ENCODE measurements at regions not wholly inside any gene's neighbourhood (a gene's known extent, or its start where the extent isn't known, plus 50 kb on each side); places are given as distances from the start of the nearest gene placed in this dataset.

- no peaks in the 10 kb centered on the region for H3K27me3 Mint-ChIP-seq (ENCODE audit: insufficient read depth, low read depth)
- no peaks in the 10 kb centered on the region for H3K79me2 ChIP-seq (ENCODE audit: low read depth)
- H3F3A ChIP-seq (ENCODE audit: low read depth): no peaks in the 10 kb centered on the region
- TF ChIP-seq EZH2 (IDR thresholded peaks at IDR 0.05): no peak
- no peak overlapping the region for H3K9ac ChIP-seq
- H3K9me3 ChIP-seq (ENCODE audit: low read depth): peaks cover 12% of the 10 kb centered on the region
- no peaks in the 10 kb centered on the region for H3K4me1 ChIP-seq
- H3K27ac Mint-ChIP-seq: no peak overlapping the region
- H4K20me1 ChIP-seq (ENCODE audit: low read depth): no peaks in the 10 kb centered on the region
- no peak for DNase-seq (ENCODE audit: low spot score)
- H3K4me3 Mint-ChIP-seq: no peak overlapping the region
- H3K4me1 Mint-ChIP-seq: no peaks in the 10 kb centered on the region
- H3K27ac ChIP-seq: no peak overlapping the region
- H3K4me2 ChIP-seq: no peak overlapping the region
- H3K36me3 Mint-ChIP-seq: no peaks in the 10 kb centered on the region
- H3K9me3 Mint-ChIP-seq: peaks cover 4% of the 10 kb centered on the region
- no peak overlapping the region for H2AFZ ChIP-seq (replicated peaks)
- no peaks in the 10 kb centered on the region for H3K27me3 ChIP-seq
- no peaks in the 10 kb centered on the region for H3K36me3 ChIP-seq
- H3K4me3 ChIP-seq: no peak overlapping the region
Measured at GRCh38 chrX:117053260-117053659, 590.5 kb upstream of the CT83 start.

GRCh38 chrX:117038918-117039440, 576.2 kb upstream of the CT83 start:
- no peak overlapping the region for H3K4me3 ChIP-seq
- H2AFZ ChIP-seq (replicated peaks): no peak overlapping the region
- peaks cover 3% of the 10 kb centered on the region for H3K9me3 ChIP-seq (ENCODE audit: low read depth)
- H3K36me3 ChIP-seq: no peaks in the 10 kb centered on the region
- H3K27me3 ChIP-seq: no peaks in the 10 kb centered on the region
- no peaks in the 10 kb centered on the region for H3F3A ChIP-seq (ENCODE audit: low read depth)
- H3K27ac ChIP-seq: no peak overlapping the region
- no peak for DNase-seq (ENCODE audit: low spot score)
- H3K79me2 ChIP-seq (ENCODE audit: low read depth): no peaks in the 10 kb centered on the region
- no peak overlapping the region for H3K9ac ChIP-seq
- Mint-ChIP-seq H3K27ac (no peak overlapping the region), H3K4me3 (no peak overlapping the region), H3K4me1 (no peaks in the 10 kb centered on the region), H3K36me3 (no peaks in the 10 kb centered on the region), H3K27me3 (ENCODE audit: insufficient read depth, low read depth) (no peaks in the 10 kb centered on the region), H3K9me3 (peaks cover 2% of the 10 kb centered on the region)
- H3K4me1 ChIP-seq: no peaks in the 10 kb centered on the region
- H3K4me2 ChIP-seq: no peak overlapping the region
- TF ChIP-seq EZH2 (IDR thresholded peaks at IDR 0.05): no peak
- no peak for TF ChIP-seq CTCF (IDR thresholded peaks at IDR 0.05)
- no peak for TF ChIP-seq EZH2phosphoT487 (IDR thresholded peaks at IDR 0.05)
- no peaks in the 10 kb centered on the region for H4K20me1 ChIP-seq (ENCODE audit: low read depth)

GRCh38 chrX:117010243-117010642, 547.5 kb upstream of the CT83 start:
- no peaks in the 10 kb centered on the region for H3K27me3 ChIP-seq
- peaks cover 3% of the 10 kb centered on the region for H3K9me3 ChIP-seq (ENCODE audit: low read depth)
- no peak overlapping the region for H2AFZ ChIP-seq (replicated peaks)
- no peak for DNase-seq (ENCODE audit: low spot score)
- H3K9me3 Mint-ChIP-seq: peaks cover 6% of the 10 kb centered on the region
- no peak overlapping the region for H3K4me3 Mint-ChIP-seq
- H3K79me2 ChIP-seq (ENCODE audit: low read depth): no peaks in the 10 kb centered on the region
- H3K4me1 Mint-ChIP-seq: no peaks in the 10 kb centered on the region
- no peaks in the 10 kb centered on the region for H3K36me3 ChIP-seq
- H3K27ac Mint-ChIP-seq: no peak overlapping the region
- no peaks in the 10 kb centered on the region for H3K36me3 Mint-ChIP-seq
- no peaks in the 10 kb centered on the region for H4K20me1 ChIP-seq (ENCODE audit: low read depth)
- no peak overlapping the region for H3K4me2 ChIP-seq
- H3K4me1 ChIP-seq: no peaks in the 10 kb centered on the region
- TF ChIP-seq CTCF (IDR thresholded peaks at IDR 0.05): no peak
- TF ChIP-seq EZH2 (IDR thresholded peaks at IDR 0.05): no peak
- TF ChIP-seq EZH2phosphoT487 (IDR thresholded peaks at IDR 0.05): no peak
- no peak overlapping the region for H3K9ac ChIP-seq
- H3K4me3 ChIP-seq: no peak overlapping the region
- no peak overlapping the region for H3K27ac ChIP-seq
- H3K27me3 Mint-ChIP-seq (ENCODE audit: insufficient read depth, low read depth): no peaks in the 10 kb centered on the region
- H3F3A ChIP-seq (ENCODE audit: low read depth): no peaks in the 10 kb centered on the region

- Histone ChIP-seq H3K4me1 (no peaks in the 10 kb centered on the region), H3K27ac (no peak overlapping the region), H4K20me1 (ENCODE audit: low read depth) (no peaks in the 10 kb centered on the region), H2AFZ (replicated peaks) (no peak overlapping the region), H3K4me2 (no peak overlapping the region), H3K9me3 (ENCODE audit: low read depth) (no peaks in the 10 kb centered on the region), H3K27me3 (no peaks in the 10 kb centered on the region), H3K4me3 (no peak overlapping the region), H3K36me3 (no peaks in the 10 kb centered on the region), H3K79me2 (ENCODE audit: low read depth) (no peaks in the 10 kb centered on the region), H3F3A (ENCODE audit: low read depth) (no peaks in the 10 kb centered on the region), H3K9ac (no peak overlapping the region)
- DNase-seq (ENCODE audit: low spot score): no peak
- Mint-ChIP-seq H3K4me1 (peaks cover 12% of the 10 kb centered on the region), H3K9me3 (no peaks in the 10 kb centered on the region), H3K4me3 (no peak overlapping the region), H3K36me3 (no peaks in the 10 kb centered on the region), H3K27me3 (ENCODE audit: insufficient read depth, low read depth) (no peaks in the 10 kb centered on the region), H3K27ac (no peak overlapping the region)
- TF ChIP-seq EZH2phosphoT487 (IDR thresholded peaks at IDR 0.05) (no peak), CTCF (IDR thresholded peaks at IDR 0.05) (no peak), EZH2 (IDR thresholded peaks at IDR 0.05) (no peak)
Measured at GRCh38 chrX:117002981-117003380, 540.2 kb upstream of the CT83 start.

Data from neural progenitor cell (in vitro differentiated cells).